DOHH2 (cell line): ENCODE measurements at regions not wholly inside any gene's neighbourhood (a gene's known extent, or its start where the extent isn't known, plus 50 kb on each side); places are given as distances from the start of the nearest gene placed in this dataset.

Experiments used
- H3F3A ChIP-seq: fragments of 200-600 bp; sonication (generic), shearing (Covaris generic); 2 replicates; pipeline ENCODE4 v1.6.0; 2016; ENCODE audit warnings: antibody characterized with exemption, mild to moderate bottlenecking; ENCODE audit not compliant: control insufficient read depth, insufficient read depth
- H3K27ac ChIP-seq: fragments of 200-600 bp; sonication (generic); 2 replicates; pipeline ENCODE4 v1.5.1; 2014; ENCODE audit warnings: low read depth, mild to moderate bottlenecking, low read length, moderate library complexity
- H3K27me3 ChIP-seq: fragments of 200-600 bp; sonication (generic); 2 replicates; pipeline ENCODE4 v1.6.1; 2014; ENCODE audit warnings: mild to moderate bottlenecking, low read length, mixed read lengths; ENCODE audit not compliant: control insufficient read depth
- H3K36me3 ChIP-seq: fragments of 200-600 bp; sonication (generic); 2 replicates; pipeline ENCODE4 v1.6.1; 2014; ENCODE audit warnings: mild to moderate bottlenecking, low read length, moderate library complexity, mixed read lengths; ENCODE audit not compliant: control insufficient read depth
- H3K4me1 ChIP-seq: fragments of 200-600 bp; sonication (generic); 2 replicates; pipeline ENCODE4 v1.6.1; 2014; ENCODE audit warnings: mild to moderate bottlenecking, low read length, mixed read lengths; ENCODE audit not compliant: control insufficient read depth
- H3K4me2 ChIP-seq: fragments of 200-600 bp; sonication (generic); 2 replicates; pipeline ENCODE4 v1.6.0; 2014; ENCODE audit warnings: mild to moderate bottlenecking, low read length, moderate library complexity
- H3K4me3 ChIP-seq: fragments of 200-600 bp; sonication (generic); 2 replicates; pipeline ENCODE4 v1.5.1; 2014; ENCODE audit warnings: mild to moderate bottlenecking, low read length, mixed read lengths
- H3K79me2 ChIP-seq: fragments of 200-600 bp; sonication (generic); 2 replicates; pipeline ENCODE4 v1.6.1; 2014; ENCODE audit warnings: mild to moderate bottlenecking, low read length, mixed read lengths; ENCODE audit not compliant: control insufficient read depth
- H3K9me2 ChIP-seq: fragments of 200-600 bp; sonication (generic); replicated peaks from 2 replicates; pipeline ENCODE4 v1.6.1; 2014; ENCODE audit warnings: mild to moderate bottlenecking, low read length, mixed read lengths; ENCODE audit not compliant: control insufficient read depth
- H3K9me3 ChIP-seq: fragments of 200-600 bp; sonication (generic); 2 replicates; pipeline ENCODE4 v1.6.1; 2014; ENCODE audit warnings: antibody characterized with exemption, low read length, mixed read lengths; ENCODE audit not compliant: control insufficient read depth, insufficient read depth
- H4K20me1 ChIP-seq: fragments of 200-600 bp; sonication (generic); 2 replicates; pipeline ENCODE4 v1.6.0; 2014; ENCODE audit warnings: low read depth, mild to moderate bottlenecking, antibody characterized with exemption, low read length, moderate library complexity; ENCODE audit not compliant: control insufficient read depth, insufficient read depth
- CTCF ChIP-seq: fragments of 200-600 bp; sonication (generic); IDR thresholded peaks from one replicate; pipeline ENCODE4 v1.5.1; 2014; ENCODE audit warnings: antibody characterized with exemption, mild to moderate bottlenecking, low read depth, low read length; ENCODE audit not compliant: poor library complexity, severe bottlenecking
- EZH2phosphoT487 ChIP-seq: fragments of 200-600 bp; sonication (generic); IDR thresholded peaks from 2 replicates; pipeline ENCODE4 v1.6.1; 2017; ENCODE audit warnings: borderline replicate concordance, mild to moderate bottlenecking, antibody characterized with exemption, low read length, moderate library complexity, mixed read lengths

DNA sequence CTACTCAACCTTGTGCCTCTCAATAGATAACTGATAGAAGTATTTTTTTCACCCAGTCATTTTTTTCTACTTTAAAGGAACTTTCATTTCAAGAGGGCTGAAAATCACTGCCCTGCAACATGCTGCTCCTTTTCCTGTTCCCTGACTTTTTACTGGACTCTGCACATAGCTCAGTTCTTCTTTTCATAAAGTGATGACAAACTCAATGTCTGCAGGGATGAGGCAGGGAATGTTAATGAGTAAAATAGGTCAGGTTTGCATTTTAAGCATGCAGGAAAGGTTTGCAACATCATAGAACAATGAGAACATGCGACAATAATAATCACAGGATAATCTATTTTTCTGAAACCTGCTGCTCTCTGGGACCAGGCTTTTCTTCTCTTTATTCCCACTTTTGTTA, 172.2 kb upstream of the SGCD start:
- Histone ChIP-seq H3K27me3 (no peaks in the 10 kb centered on the region), H3K27ac (no peak overlapping the region), H3K79me2 (no peaks in the 10 kb centered on the region), H3F3A (no peaks in the 10 kb centered on the region), H3K9me3 (no peaks in the 10 kb centered on the region), H3K4me3 (no peak overlapping the region), H4K20me1 (no peaks in the 10 kb centered on the region), H3K4me1 (no peaks in the 10 kb centered on the region), H3K36me3 (no peaks in the 10 kb centered on the region), H3K9me2 (no peaks in the 10 kb centered on the region), H3K4me2 (no peak overlapping the region)
- TF ChIP-seq EZH2phosphoT487: no peak
- TF ChIP-seq CTCF: no peak

GRCh38 chr5:156155598-156155997, 171.4 kb upstream of the SGCD start:
- no peaks in the 10 kb centered on the region for H3K79me2 ChIP-seq

DNA sequence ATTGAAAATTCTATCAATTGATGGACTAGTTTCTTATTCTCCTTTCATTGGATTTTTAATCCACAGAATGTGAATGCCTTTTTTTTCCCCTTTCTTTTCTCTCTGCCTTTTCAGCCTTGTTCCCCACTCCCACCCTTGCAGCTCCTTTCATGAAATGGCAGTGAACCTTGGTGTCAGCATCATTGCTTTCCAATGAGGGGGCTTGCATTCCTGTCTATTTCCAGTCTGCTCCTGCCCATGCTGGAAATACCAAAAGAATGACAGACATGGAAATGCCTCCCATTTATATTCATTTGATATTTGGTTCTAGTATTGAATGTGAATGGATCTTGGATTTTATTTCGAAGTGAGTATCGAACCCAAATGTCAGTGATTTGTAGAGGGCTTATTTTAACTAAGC, 162.7 kb upstream of the SGCD start:
- H3K4me1 ChIP-seq: no peaks in the 10 kb centered on the region
- H4K20me1 ChIP-seq: no peaks in the 10 kb centered on the region
- no peaks in the 10 kb centered on the region for H3K27me3 ChIP-seq

More at GRCh38 chr5:156155598-156155997, 171.4 kb upstream of the SGCD start:
- no peak overlapping the region for H3K27ac ChIP-seq
- TF ChIP-seq CTCF (no peak), EZH2phosphoT487 (no peak)
- H3K4me1 ChIP-seq: no peaks in the 10 kb centered on the region
- H3K27me3 ChIP-seq: no peaks in the 10 kb centered on the region
- H3K9me3 ChIP-seq: no peaks in the 10 kb centered on the region
- no peaks in the 10 kb centered on the region for H3F3A ChIP-seq
- H3K9me2 ChIP-seq: no peaks in the 10 kb centered on the region
- H3K4me3 ChIP-seq: no peak overlapping the region
- H4K20me1 ChIP-seq: no peaks in the 10 kb centered on the region
- no peak overlapping the region for H3K4me2 ChIP-seq
- no peaks in the 10 kb centered on the region for H3K36me3 ChIP-seq

More for the DNA sequence above, 162.7 kb upstream of the SGCD start:
- Histone ChIP-seq H3K79me2 (no peaks in the 10 kb centered on the region), H3K36me3 (no peaks in the 10 kb centered on the region), H3K27ac (no peak overlapping the region), H3F3A (no peaks in the 10 kb centered on the region), H3K9me2 (no peaks in the 10 kb centered on the region), H3K4me2 (no peak overlapping the region), H3K9me3 (no peaks in the 10 kb centered on the region), H3K4me3 (no peak overlapping the region)
- TF ChIP-seq CTCF (no peak), EZH2phosphoT487 (no peak)
